ENCODE measurements at regions not wholly inside any gene's neighbourhood (a gene's known extent, or its start where the extent isn't known, plus 50 kb on each side); places are given as distances from the start of the nearest gene placed in this dataset.

- Histone ChIP-seq H2BK12ac (ENCODE audit: insufficient read length, low read depth, low read length) (no peak overlapping the region), H4K20me1 (ENCODE audit: control insufficient read depth, insufficient read depth, insufficient read length) (no peaks in the 10 kb centered on the region), H2BK5ac (ENCODE audit: insufficient read length, low read length) (no peak overlapping the region), H3K27ac (ENCODE audit: insufficient read length, low read depth, low read length) (no peak overlapping the region), H3T11ph (ENCODE audit: low read length) (no peak overlapping the region), H2AFZ (ENCODE audit: low read length) (no peak overlapping the region), H3K14ac (ENCODE audit: insufficient read depth, low read length) (no peak overlapping the region), H4K5ac (ENCODE audit: insufficient read length, low read depth, low read length) (no peak overlapping the region), H3K4ac (ENCODE audit: low read depth, low read length) (no peak overlapping the region), H2BK15ac (ENCODE audit: low read depth, low read length) (no peak overlapping the region), H4K8ac (replicated peaks; ENCODE audit: insufficient read length, low read depth, low read length) (no peak overlapping the region), H4K91ac (ENCODE audit: insufficient read length, low read depth, low read length) (no peak overlapping the region), H3K18ac (ENCODE audit: insufficient read length, low read depth, low read length) (no peak overlapping the region), H3K79me1 (ENCODE audit: insufficient read depth, low read depth, low read length, poor library complexity, severe bottlenecking) (no peaks in the 10 kb centered on the region), H3K23ac (ENCODE audit: insufficient read length, low read depth, low read length) (no peak overlapping the region), H3K4me2 (ENCODE audit: insufficient read depth, insufficient read length, low read length) (no peak overlapping the region), H3K79me2 (ENCODE audit: insufficient read depth, low read length) (no peaks in the 10 kb centered on the region), H3K4me1 (ENCODE audit: insufficient read depth, low read length) (no peaks in the 10 kb centered on the region), H2BK120ac (ENCODE audit: low read depth, low read length, poor library complexity, severe bottlenecking) (no peak overlapping the region), H3K27me3 (ENCODE audit: insufficient read depth, low read length) (no peaks in the 10 kb centered on the region), H3K9ac (ENCODE audit: extremely low read depth, insufficient read length, low read length) (no peak overlapping the region), H3K56ac (ENCODE audit: insufficient read length, low read depth, low read length) (no peak overlapping the region), H2BK20ac (ENCODE audit: low read depth, low read length, poor library complexity, severe bottlenecking) (no peak overlapping the region), H2AK5ac (ENCODE audit: insufficient read length, low read length) (no peak overlapping the region), H3K23me2 (ENCODE audit: insufficient read length, low read depth, low read length, poor library complexity, severe bottlenecking) (no peaks in the 10 kb centered on the region), H3K9me3 (ENCODE audit: control insufficient read depth, low read depth, low read length) (no peaks in the 10 kb centered on the region)
- no CpG with 5 or more reads among the region's 6 CpGs for WGBS (ENCODE audit: extremely low coverage, insufficient read length, low lambda C conversion rate)
- H3K9me3 Mint-ChIP-seq = no peaks in the 10 kb centered on the region
- peaks cover 4 to 7% of the 10 kb centered on the region in 2 experiments; a peak in 3 of 4 replicates for H3K4me1 Mint-ChIP-seq
- no peaks in the 10 kb centered on the region; the same call in none of the 2 replicates for H3K27me3 Mint-ChIP-seq (ENCODE audit: low read depth)
- no peaks in the 10 kb centered on the region for H3K36me3 Mint-ChIP-seq (ENCODE audit: insufficient read depth in 1 of 3, low read depth in 3 of 3)
- TF ChIP-seq, protein P1, sequence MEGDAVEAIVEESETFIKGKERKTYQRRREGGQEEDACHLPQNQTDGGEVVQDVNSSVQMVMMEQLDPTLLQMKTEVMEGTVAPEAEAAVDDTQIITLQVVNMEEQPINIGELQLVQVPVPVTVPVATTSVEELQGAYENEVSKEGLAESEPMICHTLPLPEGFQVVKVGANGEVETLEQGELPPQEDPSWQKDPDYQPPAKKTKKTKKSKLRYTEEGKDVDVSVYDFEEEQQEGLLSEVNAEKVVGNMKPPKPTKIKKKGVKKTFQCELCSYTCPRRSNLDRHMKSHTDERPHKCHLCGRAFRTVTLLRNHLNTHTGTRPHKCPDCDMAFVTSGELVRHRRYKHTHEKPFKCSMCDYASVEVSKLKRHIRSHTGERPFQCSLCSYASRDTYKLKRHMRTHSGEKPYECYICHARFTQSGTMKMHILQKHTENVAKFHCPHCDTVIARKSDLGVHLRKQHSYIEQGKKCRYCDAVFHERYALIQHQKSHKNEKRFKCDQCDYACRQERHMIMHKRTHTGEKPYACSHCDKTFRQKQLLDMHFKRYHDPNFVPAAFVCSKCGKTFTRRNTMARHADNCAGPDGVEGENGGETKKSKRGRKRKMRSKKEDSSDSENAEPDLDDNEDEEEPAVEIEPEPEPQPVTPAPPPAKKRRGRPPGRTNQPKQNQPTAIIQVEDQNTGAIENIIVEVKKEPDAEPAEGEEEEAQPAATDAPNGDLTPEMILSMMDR (conservative IDR thresholded peaks at IDR 0.05) = no peak
- H3K27ac Mint-ChIP-seq = no peak overlapping the region
- no peak for DNase-seq
- no peak overlapping the region for H3K4me3 Mint-ChIP-seq
Measured at GRCh38 chr4:24729119-24729730, 66.1 kb upstream of the SOD3 start.

Measured in H9 (cell line).